ENCODE measurements at regions not wholly inside any gene's neighbourhood (a gene's known extent, or its start where the extent isn't known, plus 50 kb on each side); places are given as distances from the start of the nearest gene placed in this dataset.

DNA sequence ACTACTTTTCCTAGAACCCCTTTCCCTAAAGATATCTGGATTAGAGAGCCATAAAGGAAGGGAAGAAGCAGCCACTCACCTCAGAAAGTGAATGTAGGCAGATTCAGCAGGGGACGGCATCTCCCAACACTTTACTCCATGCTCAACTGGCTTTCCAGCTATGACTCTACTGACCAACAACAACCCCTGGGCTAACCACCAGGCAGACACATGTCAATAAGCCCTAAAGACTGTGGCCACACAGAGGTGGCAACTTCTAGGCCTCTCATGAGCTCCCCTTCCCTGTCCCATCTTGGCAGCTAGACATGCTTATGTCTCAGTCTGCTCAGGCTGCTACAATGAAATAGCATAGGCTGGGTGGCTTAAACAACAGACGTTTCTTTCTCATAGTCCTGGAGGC, 214.0 kb upstream of the ZP4 start:
- Histone ChIP-seq H3K9me3 (ENCODE audit: control insufficient read depth, insufficient read depth, low read depth, low read length) (no peaks in the 10 kb centered on the region), H3K4me1 (ENCODE audit: control insufficient read depth, insufficient read depth, low read length) (no peaks in the 10 kb centered on the region), H3K27ac (ENCODE audit: extremely low read depth, low read depth, low read length) (no peak overlapping the region), H3K36me3 (ENCODE audit: control insufficient read depth in 2 of 2, insufficient read depth in 1 of 2, low read length in 2 of 2) (no peaks in the 10 kb centered on the region), H3K4me3 (ENCODE audit: low read depth, low read length) (no peak overlapping the region)
- ChIA-PET POLR2A (no interaction called here), CTCF (interaction anchor here (1.4 kb wide), 1 partner anchor 241 kb away, joined by 5 read pairs; no protein-coding TSS in a partner anchor)
- no peak for TF ChIP-seq ZNF660 (tag by site-specific recombination; IDR thresholded peaks at IDR 0.05)
- no peak for TF ChIP-seq SALL2 (tag by site-specific recombination; IDR thresholded peaks at IDR 0.05; ENCODE audit: borderline replicate concordance)
- TF ChIP-seq ZNF664 (tag by site-specific recombination; IDR thresholded peaks at IDR 0.05): no peak
- no peak for TF ChIP-seq ZBTB10 (tag by site-specific recombination; IDR thresholded peaks at IDR 0.05)
- TF ChIP-seq EGR2 (tag by site-specific recombination; IDR thresholded peaks at IDR 0.05; ENCODE audit: low read depth): no peak
- no peak for TF ChIP-seq TRIM28 (IDR thresholded peaks at IDR 0.05; ENCODE audit: borderline replicate concordance, low read length)
- TF ChIP-seq ZBTB21 (tag by site-specific recombination; IDR thresholded peaks at IDR 0.05): no peak
- TF ChIP-seq ZNF114 (tag by site-specific recombination; IDR thresholded peaks at IDR 0.05): no peak
- no peak for TF ChIP-seq ZNF792 (tag by site-specific recombination; IDR thresholded peaks at IDR 0.05)
- TF ChIP-seq ZNF704 (tag by site-specific recombination; IDR thresholded peaks at IDR 0.05): no peak
- TF ChIP-seq ZNF10 (tag by site-specific recombination; IDR thresholded peaks at IDR 0.05): no peak
- no peak for TF ChIP-seq ZNF510 (tag by site-specific recombination; IDR thresholded peaks at IDR 0.05; ENCODE audit: insufficient replicate concordance)
- no peak for TF ChIP-seq MEIS1 (CRISPR knock-in tag; IDR thresholded peaks at IDR 0.05; ENCODE audit: borderline replicate concordance)
- no peak for TF ChIP-seq ZNF221 (tag by site-specific recombination; IDR thresholded peaks at IDR 0.05; ENCODE audit: borderline replicate concordance)

GRCh38 chr1:238101923-238102322, 211.2 kb upstream of the ZP4 start:
- Histone ChIP-seq H3K27ac (ENCODE audit: extremely low read depth, low read depth, low read length) (no peak overlapping the region), H3K4me1 (ENCODE audit: control insufficient read depth, insufficient read depth, low read length) (no peaks in the 10 kb centered on the region), H3K36me3 (ENCODE audit: control insufficient read depth in 2 of 2, insufficient read depth in 1 of 2, low read length in 2 of 2) (no peaks in the 10 kb centered on the region), H3K9me3 (ENCODE audit: control insufficient read depth, insufficient read depth, low read depth, low read length) (no peaks in the 10 kb centered on the region), H3K4me3 (ENCODE audit: low read depth, low read length) (no peak overlapping the region)
- ChIA-PET POLR2A (no interaction called here), CTCF (interaction anchor here (0.5 kb wide), 1 partner anchor 502 kb away, joined by 3 read pairs; no protein-coding TSS in a partner anchor)
- TF ChIP-seq SP2 (tag by site-specific recombination; IDR thresholded peaks at IDR 0.05) (no peak), YY1 (tag by site-specific recombination; IDR thresholded peaks at IDR 0.05) (no peak), KLF10 (tag by site-specific recombination; IDR thresholded peaks at IDR 0.05) (no peak), ZNF513 (tag by site-specific recombination; IDR thresholded peaks at IDR 0.05) (no peak), OSR2 (tag by site-specific recombination; IDR thresholded peaks at IDR 0.05) (no peak), MZF1 (tag by site-specific recombination; IDR thresholded peaks at IDR 0.05; ENCODE audit: borderline replicate concordance) (no peak), ZNF555 (tag by site-specific recombination; conservative IDR thresholded peaks at IDR 0.05) (no peak)
- TF ChIP-seq, protein P1, sequence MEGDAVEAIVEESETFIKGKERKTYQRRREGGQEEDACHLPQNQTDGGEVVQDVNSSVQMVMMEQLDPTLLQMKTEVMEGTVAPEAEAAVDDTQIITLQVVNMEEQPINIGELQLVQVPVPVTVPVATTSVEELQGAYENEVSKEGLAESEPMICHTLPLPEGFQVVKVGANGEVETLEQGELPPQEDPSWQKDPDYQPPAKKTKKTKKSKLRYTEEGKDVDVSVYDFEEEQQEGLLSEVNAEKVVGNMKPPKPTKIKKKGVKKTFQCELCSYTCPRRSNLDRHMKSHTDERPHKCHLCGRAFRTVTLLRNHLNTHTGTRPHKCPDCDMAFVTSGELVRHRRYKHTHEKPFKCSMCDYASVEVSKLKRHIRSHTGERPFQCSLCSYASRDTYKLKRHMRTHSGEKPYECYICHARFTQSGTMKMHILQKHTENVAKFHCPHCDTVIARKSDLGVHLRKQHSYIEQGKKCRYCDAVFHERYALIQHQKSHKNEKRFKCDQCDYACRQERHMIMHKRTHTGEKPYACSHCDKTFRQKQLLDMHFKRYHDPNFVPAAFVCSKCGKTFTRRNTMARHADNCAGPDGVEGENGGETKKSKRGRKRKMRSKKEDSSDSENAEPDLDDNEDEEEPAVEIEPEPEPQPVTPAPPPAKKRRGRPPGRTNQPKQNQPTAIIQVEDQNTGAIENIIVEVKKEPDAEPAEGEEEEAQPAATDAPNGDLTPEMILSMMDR (tag by site-specific recombination; IDR thresholded peaks at IDR 0.05): no peak
- TF ChIP-seq, protein P2, sequence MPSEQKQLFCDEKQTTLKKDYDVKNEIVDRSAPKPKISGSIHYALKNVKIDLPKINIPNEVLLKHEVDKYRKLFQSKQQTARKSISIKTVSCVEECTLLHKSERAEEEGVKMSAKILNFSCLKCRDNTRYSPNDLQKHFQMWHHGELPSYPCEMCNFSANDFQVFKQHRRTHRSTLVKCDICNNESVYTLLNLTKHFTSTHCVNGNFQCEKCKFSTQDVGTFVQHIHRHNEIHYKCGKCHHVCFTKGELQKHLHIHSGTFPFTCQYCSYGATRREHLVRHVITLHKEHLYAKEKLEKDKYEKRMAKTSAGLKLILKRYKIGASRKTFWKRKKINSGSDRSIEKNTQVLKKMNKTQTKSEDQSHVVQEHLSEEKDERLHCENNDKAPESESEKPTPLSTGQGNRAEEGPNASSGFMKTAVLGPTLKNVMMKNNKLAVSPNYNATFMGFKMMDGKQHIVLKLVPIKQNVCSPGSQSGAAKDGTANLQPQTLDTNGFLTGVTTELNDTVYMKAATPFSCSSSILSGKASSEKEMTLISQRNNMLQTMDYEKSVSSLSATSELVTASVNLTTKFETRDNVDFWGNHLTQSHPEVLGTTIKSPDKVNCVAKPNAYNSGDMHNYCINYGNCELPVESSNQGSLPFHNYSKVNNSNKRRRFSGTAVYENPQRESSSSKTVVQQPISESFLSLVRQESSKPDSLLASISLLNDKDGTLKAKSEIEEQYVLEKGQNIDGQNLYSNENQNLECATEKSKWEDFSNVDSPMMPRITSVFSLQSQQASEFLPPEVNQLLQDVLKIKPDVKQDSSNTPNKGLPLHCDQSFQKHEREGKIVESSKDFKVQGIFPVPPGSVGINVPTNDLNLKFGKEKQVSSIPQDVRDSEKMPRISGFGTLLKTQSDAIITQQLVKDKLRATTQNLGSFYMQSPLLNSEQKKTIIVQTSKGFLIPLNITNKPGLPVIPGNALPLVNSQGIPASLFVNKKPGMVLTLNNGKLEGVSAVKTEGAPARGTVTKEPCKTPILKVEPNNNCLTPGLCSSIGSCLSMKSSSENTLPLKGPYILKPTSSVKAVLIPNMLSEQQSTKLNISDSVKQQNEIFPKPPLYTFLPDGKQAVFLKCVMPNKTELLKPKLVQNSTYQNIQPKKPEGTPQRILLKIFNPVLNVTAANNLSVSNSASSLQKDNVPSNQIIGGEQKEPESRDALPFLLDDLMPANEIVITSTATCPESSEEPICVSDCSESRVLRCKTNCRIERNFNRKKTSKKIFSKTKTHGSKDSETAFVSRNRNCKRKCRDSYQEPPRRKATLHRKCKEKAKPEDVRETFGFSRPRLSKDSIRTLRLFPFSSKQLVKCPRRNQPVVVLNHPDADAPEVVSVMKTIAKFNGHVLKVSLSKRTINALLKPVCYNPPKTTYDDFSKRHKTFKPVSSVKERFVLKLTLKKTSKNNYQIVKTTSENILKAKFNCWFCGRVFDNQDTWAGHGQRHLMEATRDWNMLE (tag by site-specific recombination; conservative IDR thresholded peaks at IDR 0.05; ENCODE audit: low read depth): no peak
